ENCODE measurements at regions not wholly inside any gene's neighbourhood (a gene's known extent, or its start where the extent isn't known, plus 50 kb on each side); places are given as distances from the start of the nearest gene placed in this dataset.

- H3K27ac ChIP-seq, result no peak overlapping the region
- TF ChIP-seq CTCF (IDR thresholded peaks at IDR 0.05) (no peak), ZFX (IDR thresholded peaks at IDR 0.05; ENCODE audit: borderline replicate concordance) (no peak)
These were observed 188.7 kb upstream of the SATB2 start for GRCh38 chr2:199646439-199646838.

GRCh38 chr2:199631129-199631528 is 173.4 kb upstream of the SATB2 start:
- TF ChIP-seq ZFX (IDR thresholded peaks at IDR 0.05; ENCODE audit: borderline replicate concordance), result no peak
- TF ChIP-seq CTCF (IDR thresholded peaks at IDR 0.05), result no peak
- H3K27ac ChIP-seq, result no peak overlapping the region

GRCh38 chr2:199629301-199629700 is 171.6 kb upstream of the SATB2 start:
- TF ChIP-seq CTCF (IDR thresholded peaks at IDR 0.05), result no peak
- no peak for TF ChIP-seq ZFX (IDR thresholded peaks at IDR 0.05; ENCODE audit: borderline replicate concordance)

GRCh38 chr2:199627417-199627816 is 169.7 kb upstream of the SATB2 start:
- H3K27ac ChIP-seq, result no peak overlapping the region
- no peak for TF ChIP-seq ZFX (IDR thresholded peaks at IDR 0.05; ENCODE audit: borderline replicate concordance)
- TF ChIP-seq CTCF (IDR thresholded peaks at IDR 0.05), result no peak

More at GRCh38 chr2:199629301-199629700, 171.6 kb upstream of the SATB2 start:
- H3K27ac ChIP-seq, result no peak overlapping the region

GRCh38 chr2:199624958-199625357 is 167.2 kb upstream of the SATB2 start:
- TF ChIP-seq ZFX (IDR thresholded peaks at IDR 0.05; ENCODE audit: borderline replicate concordance) (no peak), CTCF (IDR thresholded peaks at IDR 0.05) (no peak)
- H3K27ac ChIP-seq, result peak overlapping the region; percentile 62

- H3K27ac ChIP-seq, result no peak overlapping the region
- TF ChIP-seq CTCF (IDR thresholded peaks at IDR 0.05) (no peak), ZFX (IDR thresholded peaks at IDR 0.05; ENCODE audit: borderline replicate concordance) (no peak)
These were observed 154.9 kb upstream of the SATB2 start for GRCh38 chr2:199612509-199613130.

GRCh38 chr2:199607914-199608313 is 150.2 kb upstream of the SATB2 start:
- no peak for TF ChIP-seq CTCF (IDR thresholded peaks at IDR 0.05)
- TF ChIP-seq ZFX (IDR thresholded peaks at IDR 0.05; ENCODE audit: borderline replicate concordance), result no peak
- H3K27ac ChIP-seq, result no peak overlapping the region
